ENCODE measurements at regions not wholly inside any gene's neighbourhood (a gene's known extent, or its start where the extent isn't known, plus 50 kb on each side); places are given as distances from the start of the nearest gene placed in this dataset.

DNA sequence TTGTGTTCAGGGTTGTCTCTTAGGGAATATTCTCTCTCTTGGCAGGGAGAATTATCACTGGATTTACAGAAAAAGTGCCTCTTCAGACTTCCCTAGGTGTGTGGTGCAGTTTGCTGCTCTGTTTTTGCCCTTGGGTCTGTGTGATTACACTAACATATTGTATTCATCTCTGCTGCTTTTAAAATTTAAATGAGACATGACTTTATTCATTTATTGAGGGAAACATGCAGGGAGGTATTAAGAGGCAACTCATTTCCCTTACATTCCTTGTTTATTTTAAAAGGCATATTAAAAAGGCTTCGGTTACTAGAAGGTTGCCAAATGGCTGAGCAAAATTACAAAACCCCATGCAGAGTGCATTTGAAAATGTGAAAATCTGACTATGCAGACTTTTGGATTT lies 135.1 kb upstream of the GEMIN8 start:
- no peak for DNase-seq (ENCODE audit: low read depth)

DNA sequence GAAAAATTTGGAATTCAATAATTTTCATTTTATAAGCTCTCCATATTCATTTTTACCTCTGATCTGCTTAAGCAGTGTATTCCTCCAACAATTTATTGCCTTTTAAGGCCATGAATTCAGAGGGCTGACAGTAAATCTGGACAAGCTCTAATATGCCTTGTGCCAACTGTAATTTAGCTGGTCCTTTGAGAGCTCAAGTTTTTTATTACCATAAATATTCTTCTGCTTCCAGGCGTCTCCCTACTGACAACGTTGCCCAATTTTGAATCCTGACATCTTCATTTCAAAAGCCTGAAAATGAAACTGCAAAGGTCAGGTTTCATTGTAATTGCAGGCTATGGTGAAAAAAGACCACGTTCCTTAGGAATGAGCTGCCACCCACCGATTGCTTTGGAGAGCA lies 95.8 kb upstream of the GEMIN8 start:
- no peak for DNase-seq (ENCODE audit: low read depth)

DNA sequence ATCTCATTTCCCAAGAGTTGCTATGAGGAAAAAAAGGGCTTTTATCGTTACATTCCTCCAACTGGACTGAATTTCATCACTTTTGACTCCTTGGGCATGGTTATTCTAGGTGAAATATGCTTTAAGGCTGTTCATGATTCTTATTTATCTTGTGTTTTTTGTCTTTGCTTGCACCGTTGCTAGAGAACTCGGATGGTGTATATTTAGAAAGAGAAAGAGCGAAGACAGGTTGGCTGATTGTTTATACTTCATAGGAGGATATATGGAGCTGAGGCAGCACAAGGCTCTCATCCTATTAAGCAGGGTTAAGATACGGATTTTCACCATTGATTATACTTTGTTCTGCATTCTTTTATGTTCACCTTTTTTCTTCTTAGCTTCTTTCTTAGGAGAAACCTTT lies 94.9 kb upstream of the GEMIN8 start:
- DNase-seq (ENCODE audit: low read depth), result no peak

DNA sequence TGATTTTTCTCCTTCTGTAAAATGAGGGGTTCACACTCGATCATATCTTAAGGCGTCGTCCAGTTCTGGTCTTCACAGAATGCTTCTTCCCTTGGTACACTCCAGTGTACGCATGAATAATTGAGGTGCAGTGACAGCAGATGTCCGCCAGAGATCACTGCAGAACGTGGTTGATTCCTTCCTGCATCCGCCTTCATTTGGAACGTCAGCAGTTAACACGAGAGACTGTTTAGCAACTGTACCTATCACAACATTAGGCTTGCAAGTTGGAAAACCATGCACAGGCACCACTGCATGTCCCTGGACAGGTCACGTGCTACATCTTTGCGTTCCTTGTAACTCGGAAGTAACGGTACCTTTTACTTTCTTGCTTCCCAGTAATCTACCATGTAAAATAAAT lies 66.0 kb upstream of the GEMIN8 start:
- DNase-seq (ENCODE audit: low read depth), result peak; percentile 4

DNA sequence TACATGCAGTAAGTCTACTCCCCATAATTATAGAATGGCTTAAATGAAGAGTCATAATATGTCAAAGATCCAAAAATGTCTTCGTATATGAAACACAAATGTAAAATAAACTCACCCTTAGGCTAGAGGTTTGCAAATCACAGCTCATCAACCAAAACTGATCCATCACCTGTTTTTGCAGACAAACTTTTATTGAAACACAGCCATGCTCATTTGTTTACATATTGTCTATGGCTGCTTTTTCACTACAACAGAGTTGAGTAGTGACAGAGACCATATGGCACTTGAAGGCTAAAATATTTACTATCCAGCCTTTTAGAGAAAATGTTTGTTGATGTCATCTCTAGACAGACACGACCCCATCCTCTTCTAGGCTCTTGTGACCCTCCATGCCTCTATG lies 64.5 kb upstream of the GEMIN8 start:
- DNase-seq (ENCODE audit: low read depth), result no peak

DNA sequence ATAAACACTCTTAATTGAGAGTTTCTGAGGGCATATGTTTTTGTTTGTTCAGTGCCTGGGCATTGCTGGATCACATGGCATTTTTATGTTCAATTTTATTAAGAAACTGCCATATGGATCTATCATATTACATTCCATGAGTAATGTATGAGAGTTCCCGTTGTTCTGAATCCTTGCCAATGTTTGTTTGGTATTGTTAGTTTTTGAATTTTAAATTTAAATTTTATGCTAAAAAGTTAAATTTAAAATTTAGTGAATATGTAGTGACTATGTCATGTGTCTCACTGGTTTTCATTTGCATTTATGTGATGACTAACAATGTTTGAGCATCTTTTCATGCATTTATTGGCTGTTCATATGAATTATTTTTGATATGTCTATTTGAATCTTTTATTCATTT lies 54.8 kb upstream of the GEMIN8 start:
- no peak for DNase-seq (ENCODE audit: low read depth)

DNA sequence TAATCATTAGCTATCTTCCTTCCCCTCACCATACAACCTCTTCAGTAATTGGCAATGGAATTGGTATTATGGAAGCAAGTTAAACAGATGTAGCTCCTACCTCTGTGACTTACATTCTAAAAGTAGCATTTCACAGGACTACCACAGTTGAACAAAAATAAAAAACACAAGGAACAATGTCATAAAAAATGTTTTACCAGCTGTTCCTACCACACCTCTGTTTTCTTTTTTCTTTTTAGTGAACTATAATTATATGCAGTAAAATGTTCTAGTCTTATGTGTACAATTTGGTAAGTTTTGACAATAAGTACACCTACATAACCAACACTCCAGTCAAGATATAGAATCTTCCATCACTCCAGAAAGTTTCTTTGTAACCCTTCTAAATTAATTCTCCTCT lies 54.1 kb upstream of the GEMIN8 start:
- no peak for DNase-seq (ENCODE audit: low read depth)

DNA sequence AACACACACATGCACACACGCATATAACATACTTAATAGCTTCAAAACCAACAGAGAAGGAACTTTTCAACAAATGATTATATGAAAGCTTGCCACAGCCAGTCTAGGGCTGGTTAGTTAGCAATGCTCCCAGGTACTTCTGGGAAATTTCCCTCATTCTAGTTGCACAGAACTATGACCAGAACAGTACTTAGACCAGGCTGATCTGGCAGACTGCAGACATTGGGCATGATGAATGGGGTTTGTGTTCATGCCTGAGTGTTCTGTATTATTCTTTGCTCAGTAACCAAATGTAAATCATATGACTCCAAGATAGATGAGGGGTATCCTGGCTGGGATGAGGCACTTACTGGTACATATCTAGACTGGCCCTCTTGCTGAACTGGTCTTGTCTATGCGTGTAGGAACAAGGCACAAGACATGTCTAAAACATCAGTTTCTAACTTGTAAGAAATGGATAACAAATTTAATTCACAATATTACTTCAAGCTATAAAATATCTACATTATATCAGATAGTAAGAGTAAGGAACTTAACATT lies 50.3 kb upstream of the GEMIN8 start:
- DNase-seq (ENCODE audit: low read depth), result no peak

Data from activated T-cell treated with anti-CD3 and anti-CD28 coated beads for 1 hour (primary cell).